K562 (cell line): ENCODE measurements at regions not wholly inside any gene's neighbourhood (a gene's known extent, or its start where the extent isn't known, plus 50 kb on each side); places are given as distances from the start of the nearest gene placed in this dataset.
A peak's percentile ranks its signal among the peaks of the same experiment; 100 is the strongest.

Experiments
- ATF1 ChIP-seq, 2 experiments: fragments of 450-650 bp in 1 of 2; IDR thresholded peaks; 2 replicates each; pipeline ENCODE4 v1.6.1; 2016; ENCODE audit warnings: missing compliant biosample characterization in 1 of 2, missing genetic modification characterization in 1 of 2
- POLR2A ChIP-seq: fragments of 450-650 bp; conservative IDR thresholded peaks from 2 replicates; pipeline ENCODE4 v1.6.1; 2016
- TF ChIP-seq, protein P1 (sequence below): sonication (generic); formaldehyde crosslinking; IDR thresholded peaks from 2 replicates; pipeline ENCODE4 v1.8.0; 2022; ENCODE audit warnings: missing genetic modification reagents, mild to moderate bottlenecking, moderate library complexity, borderline replicate concordance
- TF ChIP-seq, protein P2 (sequence below), 2 experiments: fragments of 450-650 bp; formaldehyde crosslinking in 1 of 2; IDR thresholded peaks; 2 replicates each; pipeline versions ENCODE4 v1.4.0 to v1.6.1; 2014 to 2020; ENCODE audit warnings: mild to moderate bottlenecking in 2 of 2, borderline replicate concordance in 1 of 2, low read depth in 1 of 2

DNA sequence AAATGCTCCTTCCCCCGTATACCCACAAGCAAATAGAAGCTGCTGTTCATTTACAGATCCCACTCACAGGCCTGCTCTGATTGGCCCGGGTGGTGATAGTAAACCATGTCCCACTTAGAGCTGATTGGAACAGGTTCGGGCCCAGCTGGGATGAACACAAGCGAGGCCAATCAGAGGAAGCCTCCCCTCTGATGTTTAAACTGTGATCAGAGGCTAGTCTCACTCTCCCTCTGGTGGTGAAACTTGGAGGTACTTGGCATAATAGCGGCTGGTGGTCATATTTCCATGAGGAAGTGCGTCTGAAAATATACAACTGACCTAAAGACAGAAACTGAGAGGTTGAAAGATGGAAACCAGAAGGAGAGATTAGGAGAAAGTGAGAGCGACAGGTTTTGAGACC lies 51.5 kb upstream of the TRPC3 start (continued):
- TF ChIP-seq, protein P1, sequence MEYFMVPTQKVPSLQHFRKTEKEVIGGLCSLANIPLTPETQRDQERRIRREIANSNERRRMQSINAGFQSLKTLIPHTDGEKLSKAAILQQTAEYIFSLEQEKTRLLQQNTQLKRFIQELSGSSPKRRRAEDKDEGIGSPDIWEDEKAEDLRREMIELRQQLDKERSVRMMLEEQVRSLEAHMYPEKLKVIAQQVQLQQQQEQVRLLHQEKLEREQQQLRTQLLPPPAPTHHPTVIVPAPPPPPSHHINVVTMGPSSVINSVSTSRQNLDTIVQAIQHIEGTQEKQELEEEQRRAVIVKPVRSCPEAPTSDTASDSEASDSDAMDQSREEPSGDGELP (CRISPR knock-in tag), result peak; percentile 83
- TF ChIP-seq ATF1 (CRISPR knock-in tag; IDR thresholded peaks at IDR 0.05) (no peak), ATF1 (tag; IDR thresholded peaks at IDR 0.05) (peak; percentile 39; the same call in 1 of the 2 replicates), POLR2A (no peak)
- TF ChIP-seq, protein P2, sequence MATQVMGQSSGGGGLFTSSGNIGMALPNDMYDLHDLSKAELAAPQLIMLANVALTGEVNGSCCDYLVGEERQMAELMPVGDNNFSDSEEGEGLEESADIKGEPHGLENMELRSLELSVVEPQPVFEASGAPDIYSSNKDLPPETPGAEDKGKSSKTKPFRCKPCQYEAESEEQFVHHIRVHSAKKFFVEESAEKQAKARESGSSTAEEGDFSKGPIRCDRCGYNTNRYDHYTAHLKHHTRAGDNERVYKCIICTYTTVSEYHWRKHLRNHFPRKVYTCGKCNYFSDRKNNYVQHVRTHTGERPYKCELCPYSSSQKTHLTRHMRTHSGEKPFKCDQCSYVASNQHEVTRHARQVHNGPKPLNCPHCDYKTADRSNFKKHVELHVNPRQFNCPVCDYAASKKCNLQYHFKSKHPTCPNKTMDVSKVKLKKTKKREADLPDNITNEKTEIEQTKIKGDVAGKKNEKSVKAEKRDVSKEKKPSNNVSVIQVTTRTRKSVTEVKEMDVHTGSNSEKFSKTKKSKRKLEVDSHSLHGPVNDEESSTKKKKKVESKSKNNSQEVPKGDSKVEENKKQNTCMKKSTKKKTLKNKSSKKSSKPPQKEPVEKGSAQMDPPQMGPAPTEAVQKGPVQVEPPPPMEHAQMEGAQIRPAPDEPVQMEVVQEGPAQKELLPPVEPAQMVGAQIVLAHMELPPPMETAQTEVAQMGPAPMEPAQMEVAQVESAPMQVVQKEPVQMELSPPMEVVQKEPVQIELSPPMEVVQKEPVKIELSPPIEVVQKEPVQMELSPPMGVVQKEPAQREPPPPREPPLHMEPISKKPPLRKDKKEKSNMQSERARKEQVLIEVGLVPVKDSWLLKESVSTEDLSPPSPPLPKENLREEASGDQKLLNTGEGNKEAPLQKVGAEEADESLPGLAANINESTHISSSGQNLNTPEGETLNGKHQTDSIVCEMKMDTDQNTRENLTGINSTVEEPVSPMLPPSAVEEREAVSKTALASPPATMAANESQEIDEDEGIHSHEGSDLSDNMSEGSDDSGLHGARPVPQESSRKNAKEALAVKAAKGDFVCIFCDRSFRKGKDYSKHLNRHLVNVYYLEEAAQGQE (IDR thresholded peaks at IDR 0.05; ENCODE audit: borderline replicate concordance), result peak; percentile 75; the same call in 1 of the 2 replicates
- TF ChIP-seq, protein P2 (CRISPR knock-in tag; IDR thresholded peaks at IDR 0.05; ENCODE audit: low read depth), result no peak
- TF ChIP-seq, all 486 proteins: peak for 21
